Body of pancreas (tissue), 4 donors: ENCODE measurements at regions not wholly inside any gene's neighbourhood (a gene's known extent, or its start where the extent isn't known, plus 50 kb on each side); places are given as distances from the start of the nearest gene placed in this dataset.

Source experiments
- ATAC-seq: fragments of 150-250 bp; one replicate; pipeline ENCODE4 v1.9.1; 2016
- DNase-seq, 4 donors: peaks; one replicate each; pipeline ENCODE4 v3.0.0-alpha.2; 2019
- H3K27ac ChIP-seq, 4 donors: fragments of 200-600 bp; sonication (generic); 1 replicate in 3 of 4; 2 replicates in 1 of 4; pipeline versions ENCODE4 v1.5.1 to v1.6.1; 2016 to 2019; ENCODE audit warnings: mild to moderate bottlenecking in 1 of 4, mixed read lengths in 1 of 4, moderate library complexity in 1 of 4
- H3K27me3 ChIP-seq, 2 donors: fragments of 200-600 bp; sonication (generic); one replicate each; pipeline ENCODE4 v1.6.0; 2016; ENCODE audit warnings: mild to moderate bottlenecking in 1 of 2
- H3K36me3 ChIP-seq, 2 donors: fragments of 200-600 bp; sonication (generic); replicated peaks in 1 of 2; 2 replicates each; pipeline ENCODE4 v1.5.1; 2016; ENCODE audit warnings: low read depth in 2 of 2; ENCODE audit not compliant: insufficient read depth in 1 of 2
- H3K4me1 ChIP-seq: fragments of 200-600 bp; sonication (generic); one replicate; pipeline ENCODE4 v1.6.0; 2016
- H3K4me3 ChIP-seq, 2 donors: fragments of 200-600 bp; sonication (generic); 1 replicate in 1 of 2; 2 replicates in 1 of 2; pipeline ENCODE4 v1.5.1; 2016 to 2019
- H3K9me3 ChIP-seq, 3 donors: fragments of 200-600 bp; sonication (generic); 1 replicate in 2 of 3; 2 replicates in 1 of 3; pipeline ENCODE4 v1.5.1; 2016
- POLR2A ChIP-seq, 3 donors: fragments of 450-650 bp; IDR thresholded peaks; one replicate each; pipeline ENCODE4 v1.6.1; 2016; ENCODE audit warnings: antibody characterized with exemption in 3 of 3, mild to moderate bottlenecking in 2 of 3
- WGBS, 2 donors: methylation state at CpG; one replicate each; pipeline ENCODE4 v1.1.5; 2017; 5-methylcytosine and 5-hydroxymethylcytosine counted together
- intact Hi-C: fragments of 100-400 bp; cut with DNase I; formaldehyde crosslinking; loops from one replicate; pipeline ENCODE4 v1.15.1; 2023
- TF ChIP-seq, protein P1 (sequence below), 7 experiments: fragments of 450-650 bp in 4 of 7; fragments of 200-600 bp in 3 of 7; sonication (generic) in 3 of 7; IDR thresholded peaks; one replicate each; pipeline ENCODE4 v1.5.1; 2016 to 2019; ENCODE audit warnings: antibody characterized with exemption in 7 of 7

GRCh38 chr13:107421951-107422350 lies 793.4 kb downstream of the LIG4 start:
- intact Hi-C loops, result no loop called here
- WGBS, 2 donors, result 33 to 44% methylated on average over 1 of the region's 1 CpG
- TF ChIP-seq, protein P1, sequence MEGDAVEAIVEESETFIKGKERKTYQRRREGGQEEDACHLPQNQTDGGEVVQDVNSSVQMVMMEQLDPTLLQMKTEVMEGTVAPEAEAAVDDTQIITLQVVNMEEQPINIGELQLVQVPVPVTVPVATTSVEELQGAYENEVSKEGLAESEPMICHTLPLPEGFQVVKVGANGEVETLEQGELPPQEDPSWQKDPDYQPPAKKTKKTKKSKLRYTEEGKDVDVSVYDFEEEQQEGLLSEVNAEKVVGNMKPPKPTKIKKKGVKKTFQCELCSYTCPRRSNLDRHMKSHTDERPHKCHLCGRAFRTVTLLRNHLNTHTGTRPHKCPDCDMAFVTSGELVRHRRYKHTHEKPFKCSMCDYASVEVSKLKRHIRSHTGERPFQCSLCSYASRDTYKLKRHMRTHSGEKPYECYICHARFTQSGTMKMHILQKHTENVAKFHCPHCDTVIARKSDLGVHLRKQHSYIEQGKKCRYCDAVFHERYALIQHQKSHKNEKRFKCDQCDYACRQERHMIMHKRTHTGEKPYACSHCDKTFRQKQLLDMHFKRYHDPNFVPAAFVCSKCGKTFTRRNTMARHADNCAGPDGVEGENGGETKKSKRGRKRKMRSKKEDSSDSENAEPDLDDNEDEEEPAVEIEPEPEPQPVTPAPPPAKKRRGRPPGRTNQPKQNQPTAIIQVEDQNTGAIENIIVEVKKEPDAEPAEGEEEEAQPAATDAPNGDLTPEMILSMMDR (IDR thresholded peaks at IDR 0.05), result no peak
- no peak for TF ChIP-seq POLR2A (IDR thresholded peaks at IDR 0.05)
- no peaks in the 10 kb centered on the region for H3K4me1 ChIP-seq
- H3K4me3 ChIP-seq, result no peak overlapping the region
- H3K27ac ChIP-seq, result no peak overlapping the region
- no peaks in the 10 kb centered on the region for H3K36me3 ChIP-seq
- no peaks in the 10 kb centered on the region for H3K27me3 ChIP-seq
- DNase-seq (no peak), ATAC-seq (no peak)
- H3K9me3 ChIP-seq, result no peaks in the 10 kb centered on the region

GRCh38 chr13:107421028-107421427 lies 794.3 kb downstream of the LIG4 start:
- DNase-seq (no peak), ATAC-seq (no peak)

DNA sequence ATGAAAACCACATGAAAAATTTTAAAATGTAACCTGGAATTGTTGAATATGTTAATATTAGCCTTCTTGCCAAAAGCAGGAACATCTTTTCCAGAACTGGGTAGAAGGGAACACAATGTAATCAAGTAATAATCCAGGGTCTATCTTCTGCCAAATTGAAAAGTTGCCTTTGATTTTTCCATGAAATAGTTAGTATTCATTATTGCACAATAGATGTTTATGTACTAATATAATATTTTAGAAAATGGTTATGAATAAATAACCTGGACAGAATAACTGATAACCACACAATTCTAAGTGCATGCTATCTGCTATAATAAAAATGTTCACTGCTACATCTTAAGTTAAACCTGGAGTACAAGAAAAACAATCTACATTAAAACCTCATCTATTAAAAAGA lies 802.3 kb downstream of the LIG4 start:
- DNase-seq (no peak), ATAC-seq (no peak)
- intact Hi-C loops, result no loop called here
- Histone ChIP-seq H3K27ac (no peak overlapping the region), H3K9me3 (no peaks in the 10 kb centered on the region), H3K4me1 (no peaks in the 10 kb centered on the region), H3K27me3 (no peaks in the 10 kb centered on the region), H3K36me3 (no peaks in the 10 kb centered on the region), H3K4me3 (no peak overlapping the region)
- TF ChIP-seq POLR2A (IDR thresholded peaks at IDR 0.05), result no peak
- TF ChIP-seq, protein P1 (IDR thresholded peaks at IDR 0.05), result no peak

More at GRCh38 chr13:107421028-107421427, 794.3 kb downstream of the LIG4 start:
- Histone ChIP-seq H3K27me3 (no peaks in the 10 kb centered on the region), H3K9me3 (no peaks in the 10 kb centered on the region), H3K4me3 (no peak overlapping the region), H3K36me3 (no peaks in the 10 kb centered on the region), H3K27ac (no peak overlapping the region), H3K4me1 (no peaks in the 10 kb centered on the region)
- intact Hi-C loops, result no loop called here
- WGBS, 2 donors, result 40 to 52% methylated on average over 2 of the region's 2 CpGs
- TF ChIP-seq, protein P1 (IDR thresholded peaks at IDR 0.05), result no peak
- TF ChIP-seq POLR2A (IDR thresholded peaks at IDR 0.05), result no peak

DNA sequence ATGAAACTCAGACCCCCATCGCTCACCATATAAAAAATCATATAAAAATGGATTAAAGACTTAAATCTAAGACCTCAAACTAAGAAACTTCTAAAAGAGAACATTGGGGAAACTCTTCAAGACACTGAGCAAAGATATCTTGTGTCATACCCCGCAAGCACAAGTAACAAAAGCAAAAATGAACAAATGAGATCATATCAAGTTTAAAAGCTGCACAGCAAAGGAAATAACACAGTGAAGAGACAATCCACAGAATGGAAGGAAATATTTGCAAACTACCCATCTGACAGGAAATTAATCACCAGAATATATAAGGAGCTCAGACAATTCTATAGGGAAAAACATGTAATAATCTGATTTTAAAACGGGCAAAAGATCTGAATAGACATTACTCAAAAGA lies 808.3 kb downstream of the LIG4 start:
- 70 to 79% methylated on average over 3 of the region's 3 CpGs for WGBS, 2 donors
- DNase-seq (no peak), ATAC-seq (no peak)
- no peaks in the 10 kb centered on the region for H3K9me3 ChIP-seq
- intact Hi-C loops, result no loop called here
- no peak overlapping the region for H3K27ac ChIP-seq
- no peaks in the 10 kb centered on the region for H3K27me3 ChIP-seq
- TF ChIP-seq, protein P1 (IDR thresholded peaks at IDR 0.05), result no peak
- TF ChIP-seq POLR2A (IDR thresholded peaks at IDR 0.05), result no peak
- no peaks in the 10 kb centered on the region for H3K36me3 ChIP-seq
- no peak overlapping the region for H3K4me3 ChIP-seq
- H3K4me1 ChIP-seq, result no peaks in the 10 kb centered on the region

DNA sequence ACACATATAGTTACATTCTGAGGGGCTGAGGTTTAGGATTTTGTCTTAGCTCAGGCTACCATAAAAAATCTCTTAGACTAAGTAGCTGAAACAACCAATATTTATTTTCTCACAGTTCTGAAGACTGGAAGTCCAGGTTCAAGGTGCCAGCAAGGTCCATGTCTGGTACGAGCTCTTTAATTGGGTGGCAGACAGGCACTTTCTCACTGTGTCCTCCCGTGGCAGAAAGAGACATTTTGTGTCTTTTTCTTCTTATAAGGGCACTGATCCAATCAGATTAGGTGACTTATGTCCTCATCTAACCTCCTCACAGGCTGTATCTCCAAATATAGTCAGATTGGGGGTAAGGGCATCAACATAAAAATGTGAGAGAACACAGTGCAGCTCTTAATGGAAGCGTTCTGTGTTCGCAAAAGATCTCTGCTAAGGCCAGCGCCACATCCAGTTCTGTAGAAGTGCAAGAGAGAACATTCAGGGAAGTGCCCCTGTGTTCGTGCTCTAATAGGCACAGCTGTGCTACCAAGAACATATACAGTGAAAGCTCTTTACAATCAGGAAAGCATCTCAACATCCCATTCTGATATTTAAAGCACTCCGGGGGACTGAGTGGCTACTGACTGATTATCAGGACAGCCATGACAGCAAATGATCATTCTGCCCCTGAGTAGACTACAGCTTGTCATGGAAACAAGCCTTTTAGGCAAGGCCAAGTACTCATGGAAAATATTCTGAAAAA lies 819.2 kb downstream of the LIG4 start:
- H3K4me3 ChIP-seq, result no peak overlapping the region
- no peaks in the 10 kb centered on the region for H3K4me1 ChIP-seq
- DNase-seq, result no peak
- no peaks in the 10 kb centered on the region for H3K9me3 ChIP-seq
- no peaks in the 10 kb centered on the region for H3K27me3 ChIP-seq
- ATAC-seq, result no peak
- TF ChIP-seq POLR2A (IDR thresholded peaks at IDR 0.05), result no peak
- TF ChIP-seq, protein P1 (IDR thresholded peaks at IDR 0.05), result no peak
- 55 to 65% methylated on average over 7 of the region's 7 CpGs for WGBS, 2 donors
- H3K36me3 ChIP-seq, result no peaks in the 10 kb centered on the region
- intact Hi-C loops, result no loop called here
- no peak overlapping the region for H3K27ac ChIP-seq
